ENCODE measurements at regions not wholly inside any gene's neighbourhood (a gene's known extent, or its start where the extent isn't known, plus 50 kb on each side); places are given as distances from the start of the nearest gene placed in this dataset.

DNA sequence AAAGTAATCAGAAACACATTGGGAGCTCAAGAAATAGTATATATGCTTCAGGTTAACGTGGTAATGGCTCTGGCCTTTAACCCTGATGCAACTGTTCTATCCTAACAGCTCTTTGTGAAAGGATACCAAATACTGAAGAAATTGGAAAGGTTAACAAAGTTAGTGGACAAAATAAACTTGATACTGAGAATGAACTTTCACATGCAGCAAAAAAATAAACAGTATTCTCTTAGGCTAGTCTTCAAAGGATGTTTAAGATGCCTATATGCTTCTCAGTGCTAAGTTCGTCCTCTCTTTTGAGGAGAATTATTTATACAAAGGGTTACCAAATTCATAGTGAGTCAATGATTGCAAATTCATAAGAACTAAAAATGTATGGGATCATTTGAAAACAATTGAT is 256.2 kb upstream of the FERD3L start:
- intact Hi-C loops (cut with DNase I) = no loop called here
- DNase-seq (ENCODE audit: missing footprints) = no peak
- ATAC-seq = no peak

DNA sequence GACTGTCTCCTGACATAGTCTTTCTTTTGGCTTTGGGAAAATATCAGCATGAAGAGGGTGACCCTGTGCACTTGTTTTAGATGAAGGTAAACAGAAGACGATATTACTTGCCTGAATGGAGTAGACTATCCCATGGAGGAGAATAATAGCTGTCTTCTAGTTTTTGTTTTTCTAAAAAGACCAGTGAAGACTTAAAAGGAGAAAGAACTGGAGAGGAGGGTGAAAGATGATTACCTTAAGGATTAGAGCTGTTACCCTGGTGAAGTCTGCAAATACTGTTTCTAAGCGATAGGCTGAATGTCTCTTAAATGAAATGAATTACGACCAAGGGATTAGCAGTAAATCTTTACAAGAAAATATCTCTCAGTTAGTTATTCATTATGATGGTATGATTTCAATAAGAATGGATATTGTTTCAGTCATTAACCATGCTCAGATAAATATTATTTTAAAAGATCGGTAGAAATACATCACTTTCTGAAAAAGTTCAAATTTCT is 255.6 kb upstream of the FERD3L start:
- no peak for ATAC-seq
- intact Hi-C loops (cut with DNase I) = no loop called here
- no peak for DNase-seq (ENCODE audit: missing footprints)

DNA sequence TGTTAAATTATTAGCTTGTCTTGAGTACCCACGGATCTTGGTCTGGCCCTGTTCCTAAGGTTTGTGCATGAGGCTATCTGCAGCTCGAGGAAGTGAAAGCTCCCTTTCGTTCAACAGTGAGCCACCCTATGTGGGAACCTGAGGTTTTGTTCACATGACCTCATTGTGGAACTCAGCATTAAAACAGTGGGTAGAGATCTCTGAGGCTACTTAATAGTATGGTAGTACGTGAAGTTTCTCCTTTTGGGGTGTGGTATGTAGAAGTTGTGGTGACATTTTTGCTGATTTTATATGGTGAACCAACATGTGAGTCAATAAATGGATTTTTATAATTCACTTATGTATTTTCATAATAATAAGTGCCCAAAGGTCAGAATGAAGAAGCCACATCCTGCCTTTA is 252.7 kb upstream of the FERD3L start:
- ATAC-seq (no peak), DNase-seq (ENCODE audit: missing footprints) (no peak)
- intact Hi-C loops (cut with DNase I) = no loop called here

DNA sequence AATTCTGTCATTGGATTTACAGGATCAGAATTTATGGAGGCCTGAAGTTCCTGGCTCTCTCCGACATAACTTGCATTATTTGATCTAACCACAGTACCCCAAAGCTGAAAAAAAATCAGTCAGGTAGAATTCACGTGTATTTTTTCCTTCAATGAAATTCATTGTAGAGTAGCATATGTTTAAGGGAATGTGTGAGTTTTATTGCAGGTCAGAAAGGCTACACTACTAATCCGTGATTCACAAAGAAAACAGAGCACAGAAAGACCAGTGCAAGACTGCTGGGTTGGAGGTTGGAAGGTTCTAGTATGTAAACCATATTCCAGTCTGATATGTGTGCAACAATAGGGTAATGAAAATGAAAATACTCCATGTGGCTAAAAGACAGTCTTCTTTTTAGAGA is 247.0 kb upstream of the FERD3L start:
- ATAC-seq = no peak
- intact Hi-C loops (cut with DNase I) = no loop called here
- no peak for DNase-seq (ENCODE audit: missing footprints)

DNA sequence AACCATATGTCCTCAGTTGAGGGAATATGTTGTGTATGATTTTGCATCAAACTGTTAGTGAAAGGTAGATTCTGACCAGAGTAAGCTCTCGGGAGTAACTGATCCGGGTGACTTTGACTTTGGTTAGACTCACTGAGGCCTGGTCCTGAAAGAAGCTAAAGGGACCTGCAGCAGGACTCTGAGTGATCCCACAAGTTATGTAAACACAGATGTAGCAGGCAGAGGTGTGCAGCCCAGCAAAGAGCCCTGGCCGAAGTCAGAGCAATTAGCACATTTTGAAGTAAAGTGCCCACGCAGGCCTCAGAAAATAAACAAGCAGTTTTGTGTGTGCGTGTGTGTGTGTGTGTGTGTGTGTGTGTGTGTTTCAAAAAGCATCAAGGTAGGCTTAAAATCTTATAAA is 245.6 kb upstream of the FERD3L start:
- no peak for ATAC-seq
- intact Hi-C loops (cut with DNase I) = no loop called here
- no peak for DNase-seq (ENCODE audit: missing footprints)

DNA sequence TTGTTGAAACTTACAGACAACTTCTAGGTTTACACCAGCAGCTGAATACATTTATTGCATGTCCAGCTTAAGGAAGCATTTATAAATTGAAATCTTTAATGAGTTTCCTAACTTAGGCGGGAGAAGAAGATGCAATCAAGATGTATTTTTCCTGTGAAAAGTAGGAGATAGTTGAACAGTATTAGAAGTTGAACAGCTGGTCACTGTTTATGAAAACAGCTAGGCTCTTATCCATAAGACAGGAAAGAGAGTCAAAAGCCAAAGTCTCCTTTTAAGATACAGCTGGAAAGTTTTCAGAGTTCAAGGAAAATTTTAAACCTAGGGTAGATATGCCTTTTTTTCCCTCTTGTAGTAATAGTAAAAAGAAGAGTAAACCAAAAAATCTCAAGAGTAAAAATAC is 236.1 kb upstream of the FERD3L start:
- ATAC-seq (no peak), DNase-seq (ENCODE audit: missing footprints) (no peak)
- intact Hi-C loops (cut with DNase I) = no loop called here

DNA sequence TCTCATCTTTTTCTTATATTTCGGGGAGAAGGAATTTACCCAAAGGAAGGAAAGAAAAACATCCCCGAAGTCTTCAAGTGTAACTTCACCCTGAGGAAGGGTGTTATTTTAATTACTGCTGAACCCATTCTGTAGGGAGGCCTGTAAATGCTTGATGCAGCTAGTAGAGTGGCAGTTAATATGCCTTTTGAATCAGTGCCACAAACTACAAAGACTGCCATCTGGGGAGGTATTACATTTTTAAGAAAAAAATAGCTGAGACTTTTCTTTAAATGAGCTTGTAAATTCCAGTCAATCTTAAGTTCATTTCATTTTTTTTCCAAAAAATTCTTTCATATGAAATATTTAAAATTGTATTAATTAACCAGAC is 233.1 kb upstream of the FERD3L start:
- intact Hi-C loops (cut with DNase I) = no loop called here

DNA sequence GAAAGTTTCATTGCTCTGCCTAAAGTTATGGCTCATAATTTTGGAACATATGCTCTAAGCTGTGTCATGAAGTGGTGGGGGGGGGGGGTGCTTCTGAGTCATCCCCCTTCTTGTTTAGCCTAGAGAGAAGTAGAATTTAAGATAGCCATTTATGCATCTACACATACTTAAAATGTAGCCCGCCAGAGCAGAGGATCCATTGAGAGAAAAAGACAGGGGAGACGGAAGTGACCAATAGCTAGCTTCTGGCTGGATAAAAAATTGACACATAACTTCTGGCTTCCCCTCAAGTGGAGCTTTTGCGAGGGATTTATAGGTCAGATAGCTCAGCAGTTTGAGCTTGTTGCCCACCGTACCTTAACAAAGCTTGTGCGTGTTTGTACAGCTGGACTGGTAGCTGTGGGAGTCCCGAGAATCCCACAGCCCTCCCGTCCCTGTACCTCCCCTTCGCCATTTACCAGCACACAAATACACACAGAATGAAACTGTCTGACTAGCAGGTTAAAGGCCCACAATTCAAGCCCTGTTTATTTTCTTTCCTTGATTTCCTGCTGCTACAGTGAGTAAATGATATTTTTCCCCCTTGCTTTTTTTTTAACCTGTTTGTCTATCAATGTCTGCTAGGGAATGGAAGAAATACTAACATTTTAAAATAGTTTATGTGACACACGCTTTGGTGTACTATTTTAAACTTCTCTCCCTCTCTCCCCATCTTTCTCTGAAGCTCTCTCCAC is 232.6 kb upstream of the FERD3L start:
- ATAC-seq = no peak

More for the DNA sequence above, 233.1 kb upstream of the FERD3L start:
- DNase-seq (ENCODE audit: missing footprints) (no peak), ATAC-seq (no peak)

DNA sequence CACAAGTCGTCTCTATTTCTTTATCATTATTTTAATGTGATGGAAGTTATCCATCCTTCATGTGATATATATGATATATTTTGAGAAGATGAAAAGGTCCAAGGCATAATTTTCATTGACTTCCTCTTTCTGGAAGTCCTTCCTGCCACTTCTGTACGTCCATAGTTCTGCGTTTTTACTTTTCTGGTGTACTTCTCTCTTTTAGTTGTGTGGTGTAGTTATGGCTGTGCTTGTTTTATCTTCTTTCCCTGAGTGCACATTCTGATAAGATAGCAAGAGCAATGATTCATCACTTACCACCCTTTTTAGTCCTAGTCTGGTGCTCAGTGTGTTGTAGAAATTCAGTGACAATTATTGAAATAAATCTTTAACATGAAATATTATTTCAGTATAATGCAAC is 231.3 kb upstream of the FERD3L start:
- ATAC-seq = no peak
- intact Hi-C loops (cut with DNase I) = no loop called here
- DNase-seq (ENCODE audit: missing footprints) = no peak

More for the DNA sequence above, 232.6 kb upstream of the FERD3L start:
- no peak for DNase-seq (ENCODE audit: missing footprints)
- intact Hi-C loops (cut with DNase I) = no loop called here

DNA sequence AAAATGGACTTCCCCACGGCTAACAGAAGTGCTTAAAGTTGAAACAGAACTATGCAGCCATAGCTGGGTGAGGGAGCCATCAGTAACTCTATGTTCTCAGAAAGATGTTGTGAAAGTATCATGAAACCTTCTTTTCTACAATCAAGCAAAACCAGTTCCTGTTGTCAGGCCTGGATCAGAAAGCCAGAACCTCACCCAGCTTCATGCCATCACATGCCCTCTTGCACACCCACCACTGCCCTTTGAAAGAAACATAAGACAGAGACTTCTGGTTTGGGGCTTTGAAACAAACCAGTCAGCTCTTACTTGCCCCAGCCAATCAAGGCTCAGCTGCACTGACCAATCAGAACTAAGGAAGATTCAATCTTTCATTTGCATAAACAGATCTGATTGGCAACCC is 230.8 kb upstream of the FERD3L start:
- ATAC-seq = no peak
- intact Hi-C loops (cut with DNase I) = no loop called here

DNA sequence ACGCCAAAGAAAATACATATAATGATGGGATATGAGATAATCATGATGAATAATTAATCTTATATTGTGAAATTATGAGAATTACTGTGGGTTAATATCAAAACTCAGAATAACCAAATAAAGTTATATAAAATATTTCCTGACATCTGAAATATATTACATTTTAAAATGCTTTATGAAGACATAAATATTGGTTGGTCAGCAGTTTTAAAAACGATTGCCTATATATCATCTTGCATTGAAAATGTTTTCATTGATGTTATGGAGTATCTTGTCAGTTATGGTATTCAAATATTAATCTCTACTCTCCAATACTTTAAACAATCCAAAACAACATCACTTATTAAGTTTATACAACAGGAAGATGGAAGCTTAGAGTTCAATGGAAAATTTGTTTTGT is 228.1 kb upstream of the FERD3L start:
- intact Hi-C loops (cut with DNase I) = no loop called here
- ATAC-seq = no peak
- no peak for DNase-seq (ENCODE audit: missing footprints)

More for the DNA sequence above, 230.8 kb upstream of the FERD3L start:
- DNase-seq (ENCODE audit: missing footprints) = no peak

DNA sequence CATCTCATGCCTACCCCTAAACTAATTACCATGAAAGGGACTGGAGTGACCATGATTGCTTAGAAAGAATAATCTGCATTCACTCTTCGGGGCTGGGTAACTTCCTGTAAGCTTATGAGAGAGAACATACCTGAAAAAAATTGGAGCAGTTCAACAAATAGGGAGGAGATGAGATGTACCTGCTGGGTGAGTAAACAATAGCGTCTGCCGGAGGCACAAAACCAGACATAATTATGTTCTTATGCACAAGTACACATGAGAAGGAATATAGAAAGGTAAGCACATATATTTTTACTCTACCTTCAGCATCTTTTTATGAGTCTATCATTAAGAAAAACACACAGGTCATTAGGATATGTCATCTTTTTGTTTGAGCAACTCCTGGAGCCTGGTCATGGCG is 224.6 kb upstream of the FERD3L start:
- no peak for DNase-seq (ENCODE audit: missing footprints)
- intact Hi-C loops (cut with DNase I) = no loop called here
- no peak for ATAC-seq

DNA sequence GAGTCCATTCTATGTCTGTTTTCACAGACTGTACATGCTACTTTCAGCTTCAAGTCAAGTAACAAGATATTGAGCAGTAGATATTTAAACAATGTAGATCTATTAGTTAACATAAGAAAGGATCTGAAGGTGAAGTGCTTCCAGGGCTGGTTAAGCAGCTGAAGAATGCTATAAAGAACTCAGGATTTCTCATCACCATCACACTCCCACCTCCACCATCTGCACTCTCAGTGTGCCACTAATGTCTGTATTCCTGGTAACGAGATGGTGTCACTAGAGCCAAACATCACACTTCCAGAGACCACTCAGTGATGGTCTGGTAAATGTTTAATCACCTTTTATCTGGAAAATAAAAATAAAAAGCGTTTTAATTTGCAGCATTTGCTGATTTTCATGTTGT is 224.0 kb upstream of the FERD3L start:
- DNase-seq (ENCODE audit: missing footprints) (no peak), ATAC-seq (no peak)
- intact Hi-C loops (cut with DNase I) = no loop called here

DNA sequence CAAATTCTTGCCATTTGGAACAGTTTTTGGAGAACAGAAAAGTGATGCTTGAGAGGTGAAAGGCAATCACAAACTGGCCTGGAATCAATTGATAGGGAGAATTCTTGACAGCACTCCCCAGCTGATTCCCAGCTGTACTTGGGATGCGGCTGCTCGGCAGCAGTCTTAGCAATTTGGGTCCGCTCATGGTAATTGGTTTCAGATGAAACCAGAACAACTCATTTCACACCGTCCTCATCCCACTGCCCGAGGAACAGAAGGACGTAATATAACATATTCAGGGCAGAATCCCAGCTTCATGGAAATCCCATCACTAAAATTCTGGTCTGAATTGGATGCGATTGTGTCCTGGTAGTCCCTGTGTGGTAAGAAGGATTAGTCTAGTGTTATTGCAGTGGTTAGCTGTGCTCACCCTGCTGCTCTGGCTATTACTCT is 223.3 kb upstream of the FERD3L start:
- ATAC-seq (no peak), DNase-seq (ENCODE audit: missing footprints) (no peak)
- intact Hi-C loops (cut with DNase I) = no loop called here

DNA sequence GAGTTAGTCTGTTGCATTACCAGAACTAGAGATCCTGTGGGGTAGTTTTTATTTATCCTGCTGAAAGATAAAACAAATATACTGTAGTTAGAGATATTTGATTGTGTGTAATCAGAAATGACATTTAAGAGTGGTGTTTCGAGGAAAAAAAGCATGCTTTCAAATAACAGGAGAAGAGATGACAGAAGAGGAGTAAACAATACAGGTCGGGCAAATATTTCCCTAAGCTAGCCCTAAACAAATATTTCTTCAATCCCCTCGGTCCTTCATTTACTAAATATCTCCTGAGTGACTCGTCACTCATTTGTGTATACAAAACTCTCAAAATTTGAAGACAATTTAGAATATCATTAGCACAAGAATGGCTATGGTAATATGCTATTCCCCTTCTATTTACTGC is 219.7 kb upstream of the FERD3L start:
- intact Hi-C loops (cut with DNase I) = no loop called here
- ATAC-seq (no peak), DNase-seq (ENCODE audit: missing footprints) (no peak)

DNA sequence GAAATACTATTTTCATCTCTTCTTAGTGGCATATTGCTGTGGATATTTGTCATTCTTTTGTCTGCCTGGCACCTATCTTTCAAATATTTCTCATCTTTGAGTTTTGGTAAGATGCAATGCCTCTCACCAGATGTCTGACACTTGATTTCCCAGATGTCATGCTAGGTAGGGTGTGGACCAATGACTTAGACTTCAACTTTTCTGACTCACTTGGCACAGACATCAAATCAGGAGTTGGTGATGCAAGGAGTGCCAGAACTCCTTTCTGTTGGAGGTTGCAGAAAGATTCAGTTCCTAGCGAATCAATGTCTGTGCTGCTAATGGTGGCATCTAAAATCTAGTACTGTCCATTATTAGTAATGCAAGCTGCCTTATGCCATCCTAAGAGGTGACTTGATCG is 216.9 kb upstream of the FERD3L start:
- ATAC-seq = no peak
- DNase-seq (ENCODE audit: missing footprints) = no peak
- intact Hi-C loops (cut with DNase I) = no loop called here

DNA sequence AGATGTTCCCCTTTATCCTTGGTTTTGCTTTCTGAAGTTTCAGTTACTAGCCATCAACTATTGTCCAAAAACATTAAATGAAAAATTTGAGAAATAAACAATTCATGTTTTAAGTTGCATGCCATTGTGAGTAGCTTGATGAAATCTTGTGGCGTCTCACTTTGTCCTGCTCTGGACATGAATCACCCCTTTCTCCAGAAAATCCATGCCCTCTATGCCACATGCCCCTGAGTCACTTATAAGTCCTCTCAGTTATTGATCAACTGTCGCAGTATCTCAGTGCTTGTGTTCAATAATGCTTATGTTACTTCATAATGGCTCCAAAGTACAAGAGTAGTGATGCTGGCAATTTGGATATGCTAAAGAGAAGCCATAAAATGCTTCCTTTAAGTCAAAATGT is 208.0 kb upstream of the FERD3L start:
- DNase-seq (ENCODE audit: missing footprints) (no peak), ATAC-seq (no peak)
- intact Hi-C loops (cut with DNase I) = no loop called here

DNA sequence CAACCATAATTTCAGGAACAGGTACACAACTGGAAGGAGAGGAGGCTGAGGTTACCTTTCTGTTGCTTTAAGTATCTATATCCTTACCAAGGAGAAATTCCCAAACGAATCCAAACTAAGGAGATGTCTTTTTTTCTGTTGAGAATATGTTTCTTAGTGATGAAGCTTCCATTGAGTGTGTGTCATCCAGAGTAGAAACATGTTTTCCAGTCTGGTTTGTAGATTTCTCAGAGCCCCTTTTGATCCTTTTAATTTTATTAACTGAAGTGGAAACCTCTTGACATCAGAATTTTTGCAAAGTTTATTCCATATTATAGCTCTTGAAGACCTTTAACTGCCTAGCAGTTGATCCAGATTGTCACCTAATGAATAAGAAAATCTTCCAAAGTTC is 207.1 kb upstream of the FERD3L start:
- intact Hi-C loops (cut with DNase I) = no loop called here
- DNase-seq (ENCODE audit: missing footprints) (no peak), ATAC-seq (no peak)

DNA sequence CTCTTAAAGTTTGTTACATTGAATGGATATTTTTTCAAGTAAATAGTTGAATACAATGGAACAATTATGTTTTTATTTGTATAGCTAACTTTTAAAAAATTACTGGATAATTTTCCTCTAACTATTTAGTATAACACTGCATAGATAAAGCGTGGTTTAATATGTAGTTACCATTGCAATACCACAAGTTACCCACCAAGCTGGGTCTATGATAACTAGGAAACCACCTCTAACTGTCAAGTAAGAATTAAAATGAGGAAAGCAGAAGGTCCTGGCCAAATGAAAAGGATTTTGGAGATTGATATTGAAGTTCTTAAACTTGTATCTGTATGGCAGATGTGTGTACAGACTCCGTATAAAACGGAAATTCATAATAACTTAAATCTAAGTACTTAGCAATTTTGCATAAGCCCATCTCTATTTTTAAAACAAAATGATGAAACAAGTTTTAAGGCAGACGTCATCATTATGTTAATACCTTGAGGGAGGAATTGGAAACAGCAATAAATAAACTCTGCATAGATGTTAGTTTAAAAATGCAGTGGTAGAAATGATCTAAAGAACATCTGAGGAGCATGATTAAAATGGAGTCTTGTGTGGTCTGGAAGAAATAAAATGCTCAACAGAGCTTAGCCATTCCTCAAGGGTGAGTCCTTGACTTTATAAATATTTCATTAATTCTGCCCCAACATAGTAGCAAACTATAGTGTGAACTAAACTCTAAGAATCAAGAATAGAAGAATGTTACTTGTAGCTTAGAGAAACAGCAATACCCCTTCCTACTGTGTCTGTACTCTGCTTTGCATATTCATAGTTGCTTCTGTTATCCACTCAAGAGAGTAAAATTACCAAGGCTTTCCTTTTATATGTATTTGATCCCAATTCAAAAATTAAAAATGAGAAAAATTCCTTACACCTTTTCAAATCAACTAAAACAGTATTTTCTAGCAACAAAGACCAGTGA is 206.4 kb upstream of the FERD3L start:
- ATAC-seq (no peak), DNase-seq (ENCODE audit: missing footprints) (no peak)

DNA sequence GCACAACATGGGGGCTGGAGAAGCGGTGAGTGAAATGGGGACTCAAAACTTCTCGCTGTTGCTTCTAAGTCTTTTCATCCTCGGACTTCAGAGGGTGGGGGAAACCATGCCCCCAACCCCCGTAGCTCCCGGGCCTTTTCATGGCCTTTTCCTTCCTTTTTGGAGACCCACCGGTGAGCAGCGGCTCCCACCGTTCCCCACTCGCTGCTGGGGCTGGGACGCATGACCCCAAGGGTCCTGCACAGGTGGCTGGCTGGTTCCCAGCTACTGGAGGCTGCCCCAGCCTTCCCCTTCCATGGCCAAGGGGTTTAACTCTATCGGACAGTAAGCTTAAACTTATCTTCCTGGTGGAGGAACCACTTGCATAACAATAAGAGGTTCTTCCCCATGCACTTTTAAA is 194.3 kb upstream of the FERD3L start:
- intact Hi-C loops (cut with DNase I) = no loop called here
- ATAC-seq (no peak), DNase-seq (ENCODE audit: missing footprints) (no peak)

More for the DNA sequence above, 206.4 kb upstream of the FERD3L start:
- intact Hi-C loops (cut with DNase I) = no loop called here

All from Right ventricle myocardium inferior (tissue), 1 donor.